NB4 (cell line): ENCODE measurements at regions not wholly inside any gene's neighbourhood (a gene's known extent, or its start where the extent isn't known, plus 50 kb on each side); places are given as distances from the start of the nearest gene placed in this dataset.

Source experiments
- DNase-seq: peaks from one replicate; pipeline ENCODE4 v3.0.0; 2010; ENCODE audit warnings: low read depth
- H3K4me3 ChIP-seq: one replicate; pipeline ENCODE4 v1.5.1; 2011; ENCODE audit warnings: mild to moderate bottlenecking, low read depth, low read length, moderate library complexity
- CTCF ChIP-seq: IDR thresholded peaks from one replicate; pipeline ENCODE4 v1.5.1; 2012; ENCODE audit warnings: low read depth, low read length
- MAX ChIP-seq: IDR thresholded peaks from 2 replicates; pipeline ENCODE4 v1.6.1; 2011; ENCODE audit warnings: low read depth, low read length
- MYC ChIP-seq: IDR thresholded peaks from 2 replicates; pipeline ENCODE4 v1.6.1; 2011; ENCODE audit warnings: low read depth, low read length
- POLR2A ChIP-seq: IDR thresholded peaks from 2 replicates; pipeline ENCODE4 v1.6.1; 2011; ENCODE audit warnings: mild to moderate bottlenecking; ENCODE audit not compliant: insufficient read length; ENCODE audit errors: extremely low read depth

- no peak for TF ChIP-seq MYC
- no peak for TF ChIP-seq MAX
- no peak for TF ChIP-seq POLR2A
- TF ChIP-seq CTCF, result no peak
- peak; percentile 15 for DNase-seq
- H3K4me3 ChIP-seq, result no peak overlapping the region
Observed at GRCh38 chr7:53110425-53110824, 75.0 kb downstream of the POM121L12 start.

DNA sequence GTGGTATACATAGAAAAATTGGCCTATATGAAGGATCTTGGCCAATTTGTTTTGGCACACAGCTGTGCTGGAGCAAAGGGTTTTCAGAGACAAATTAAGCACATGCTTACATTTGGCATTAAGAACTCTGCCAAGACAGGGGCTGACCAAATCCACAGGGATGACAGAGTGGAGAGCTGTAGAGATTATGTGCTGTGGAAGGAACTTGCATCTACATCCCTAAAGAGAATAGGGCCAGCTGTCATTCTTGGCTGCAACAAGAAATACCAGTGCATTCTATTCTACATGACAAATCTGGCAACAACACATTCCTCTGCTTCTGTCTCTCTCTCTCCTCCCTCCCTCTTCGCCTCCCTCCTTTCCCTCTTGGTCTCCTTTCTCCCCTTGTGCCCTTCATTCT is 75.6 kb downstream of the POM121L12 start:
- DNase-seq, result no peak
- no peak overlapping the region for H3K4me3 ChIP-seq
- no peak for TF ChIP-seq POLR2A
- TF ChIP-seq CTCF, result no peak
- TF ChIP-seq MYC, result no peak
- TF ChIP-seq MAX, result no peak

DNA sequence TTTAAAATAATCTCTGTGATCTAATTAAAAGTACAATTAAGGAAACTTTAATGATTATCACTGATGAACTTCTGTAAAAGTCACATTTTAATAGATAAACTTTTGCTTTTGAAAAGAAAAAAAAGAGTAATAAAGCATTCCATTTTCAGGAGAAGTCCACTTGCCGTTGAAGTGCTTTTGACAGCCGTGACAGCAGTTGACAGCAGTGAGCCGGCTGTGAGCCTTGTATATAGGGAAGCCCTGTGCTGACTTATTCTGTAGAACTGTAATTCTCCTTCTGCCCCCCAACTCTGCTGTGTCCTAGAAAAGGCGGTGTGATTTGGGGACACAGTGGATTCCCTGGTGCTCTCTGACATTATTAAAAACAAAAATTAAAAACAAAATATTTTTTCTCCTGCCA is 78.0 kb downstream of the POM121L12 start:
- TF ChIP-seq CTCF (no peak), POLR2A (no peak), MAX (no peak), MYC (no peak)
- no peak overlapping the region for H3K4me3 ChIP-seq
- no peak for DNase-seq

GRCh38 chr7:53119514-53119941 is 84.1 kb downstream of the POM121L12 start:
- TF ChIP-seq MYC, result no peak
- no peak for TF ChIP-seq CTCF
- no peak for TF ChIP-seq POLR2A
- DNase-seq, result no peak
- no peak overlapping the region for H3K4me3 ChIP-seq

DNA sequence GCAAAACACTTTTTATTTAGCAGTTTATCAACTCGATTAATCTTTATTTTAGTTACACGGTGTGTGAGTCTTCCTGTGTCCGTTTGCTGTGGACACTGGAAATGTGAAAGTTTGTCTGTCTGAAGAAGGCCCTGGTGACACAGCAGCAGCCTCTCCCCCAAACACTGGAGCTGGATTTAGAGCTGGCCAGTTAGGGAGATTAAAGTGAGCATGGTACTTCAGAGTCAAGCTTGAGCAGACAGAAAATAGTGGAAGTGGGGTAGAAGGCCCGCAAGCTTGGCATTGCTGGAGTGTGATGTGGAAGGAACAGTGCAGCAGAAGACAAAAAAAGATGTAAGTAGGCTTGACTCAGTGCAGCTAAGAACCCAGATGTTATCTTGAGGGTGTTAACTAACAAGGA is 85.9 kb downstream of the POM121L12 start:
- no peak overlapping the region for H3K4me3 ChIP-seq
- no peak for DNase-seq
- TF ChIP-seq MYC (no peak), POLR2A (no peak), CTCF (no peak), MAX (no peak)

- TF ChIP-seq POLR2A, result no peak
- no peak for TF ChIP-seq MAX
- no peak for TF ChIP-seq CTCF
- no peak for TF ChIP-seq MYC
- no peak overlapping the region for H3K4me3 ChIP-seq
- no peak for DNase-seq
Observed at GRCh38 chr7:53131697-53132096, 96.3 kb downstream of the POM121L12 start.
